A673 (cell line): ENCODE measurements at regions not wholly inside any gene's neighbourhood (a gene's known extent, or its start where the extent isn't known, plus 50 kb on each side); places are given as distances from the start of the nearest gene placed in this dataset.

Source experiments
- BruUV-seq: library from RNA; stranded (reverse); fragments of 400-500 nt; replicated peaks from 2 replicates; lab custom pipeline; 2021; lab: Mats Ljungman, UMichigan
- CTCF ChIA-PET: fragments of 300-600 bp; sonication (Branson Sonifier 250); formaldehyde crosslinking; loops from one replicate; lab custom pipeline; 2022; ENCODE audit warnings: antibody characterized with exemption; lab: Charles Lee
- POLR2A ChIA-PET: fragments of 300-600 bp; sonication (Branson Sonifier 250); formaldehyde crosslinking; loops from one replicate; lab custom pipeline; 2022; ENCODE audit warnings: antibody characterized with exemption; ENCODE audit not compliant: low non-redundant PET; lab: Charles Lee
- DNase-seq: peaks from one replicate; pipeline ENCODE4 v3.0.0-alpha.2; 2015; ENCODE audit warnings: low spot score
- H3K27ac ChIP-seq: fragments of 200-600 bp; sonication (generic); 2 replicates; pipeline ENCODE4 v1.5.1; 2016; ENCODE audit warnings: mixed run types, low read depth, mild to moderate bottlenecking, mixed read lengths, antibody characterized with exemption, low read length; ENCODE audit not compliant: poor library complexity, severe bottlenecking
- H3K27me3 ChIP-seq: fragments of 200-600 bp; sonication (generic); replicated peaks from 2 replicates; pipeline ENCODE4 v1.6.1; 2017; ENCODE audit warnings: mixed run types, low read depth, mild to moderate bottlenecking, mixed read lengths, antibody characterized with exemption, low read length; ENCODE audit not compliant: insufficient read depth, poor library complexity
- H3K36me3 ChIP-seq: fragments of 200-600 bp; sonication (generic); 2 replicates; pipeline ENCODE4 v1.6.1; 2016; ENCODE audit warnings: mixed run types, mild to moderate bottlenecking, mixed read lengths, antibody characterized with exemption, low read length; ENCODE audit not compliant: insufficient read depth, poor library complexity, severe bottlenecking
- H3K4me1 ChIP-seq: fragments of 200-600 bp; sonication (generic); 2 replicates; pipeline ENCODE4 v1.6.1; 2017; ENCODE audit warnings: mixed run types, mild to moderate bottlenecking, mixed read lengths, antibody characterized with exemption, low read length; ENCODE audit not compliant: insufficient read depth, poor library complexity, severe bottlenecking
- H3K4me3 ChIP-seq: fragments of 200-600 bp; sonication (generic); 2 replicates; pipeline ENCODE4 v1.5.1; 2016; ENCODE audit warnings: low read depth, mixed run types, mild to moderate bottlenecking, mixed read lengths, low read length; ENCODE audit not compliant: poor library complexity, severe bottlenecking
- H3K9me3 ChIP-seq: fragments of 200-600 bp; sonication (generic); 2 replicates; pipeline ENCODE4 v1.6.1; 2016; ENCODE audit warnings: mixed run types, low read depth, mild to moderate bottlenecking, mixed read lengths, antibody characterized with exemption, low read length; ENCODE audit not compliant: poor library complexity, severe bottlenecking
- EZH2 ChIP-seq: fragments of 200-600 bp; sonication (generic); IDR thresholded peaks from 2 replicates; pipeline ENCODE4 v1.6.1; 2017; ENCODE audit warnings: borderline replicate concordance, low read depth, mild to moderate bottlenecking, mixed read lengths, antibody characterized with exemption, low read length; ENCODE audit not compliant: poor library complexity, severe bottlenecking
- intact Hi-C: fragments of 100-400 bp; cut with micrococcal nuclease; formaldehyde crosslinking; loops from one replicate; pipeline ENCODE4 v1.10.0; 2022; ENCODE audit not compliant: unreplicated experiment
- TF ChIP-seq, protein P1 (sequence below): fragments of 300-800, 200-600 bp; sonication (generic); conservative IDR thresholded peaks from 2 replicates; pipeline ENCODE4 v1.5.1; 2017; ENCODE audit warnings: low read depth, mild to moderate bottlenecking, antibody characterized with exemption, low read length, moderate library complexity, mixed read lengths

DNA sequence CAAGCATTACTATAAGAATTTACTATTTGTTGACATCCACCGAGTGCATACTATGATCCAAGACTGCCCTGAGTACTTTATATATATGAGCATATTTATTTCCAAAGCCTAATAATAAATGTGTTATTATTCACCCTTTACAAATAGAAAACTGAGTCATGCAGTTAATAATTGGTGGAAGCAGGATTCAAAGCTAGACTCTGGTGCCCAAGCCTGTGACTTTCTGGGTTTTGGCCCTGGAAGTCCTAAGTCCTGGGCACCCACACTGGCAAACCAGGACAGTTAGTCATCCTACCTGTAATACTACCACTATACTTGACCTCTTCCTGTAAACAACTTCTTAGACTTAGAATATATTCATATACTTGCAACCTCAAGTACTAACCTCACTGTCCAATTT is 257.4 kb upstream of the IRX5 start:
- H3K27ac ChIP-seq: no peak overlapping the region
- TF ChIP-seq, protein P1, sequence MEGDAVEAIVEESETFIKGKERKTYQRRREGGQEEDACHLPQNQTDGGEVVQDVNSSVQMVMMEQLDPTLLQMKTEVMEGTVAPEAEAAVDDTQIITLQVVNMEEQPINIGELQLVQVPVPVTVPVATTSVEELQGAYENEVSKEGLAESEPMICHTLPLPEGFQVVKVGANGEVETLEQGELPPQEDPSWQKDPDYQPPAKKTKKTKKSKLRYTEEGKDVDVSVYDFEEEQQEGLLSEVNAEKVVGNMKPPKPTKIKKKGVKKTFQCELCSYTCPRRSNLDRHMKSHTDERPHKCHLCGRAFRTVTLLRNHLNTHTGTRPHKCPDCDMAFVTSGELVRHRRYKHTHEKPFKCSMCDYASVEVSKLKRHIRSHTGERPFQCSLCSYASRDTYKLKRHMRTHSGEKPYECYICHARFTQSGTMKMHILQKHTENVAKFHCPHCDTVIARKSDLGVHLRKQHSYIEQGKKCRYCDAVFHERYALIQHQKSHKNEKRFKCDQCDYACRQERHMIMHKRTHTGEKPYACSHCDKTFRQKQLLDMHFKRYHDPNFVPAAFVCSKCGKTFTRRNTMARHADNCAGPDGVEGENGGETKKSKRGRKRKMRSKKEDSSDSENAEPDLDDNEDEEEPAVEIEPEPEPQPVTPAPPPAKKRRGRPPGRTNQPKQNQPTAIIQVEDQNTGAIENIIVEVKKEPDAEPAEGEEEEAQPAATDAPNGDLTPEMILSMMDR: no peak
- no peak for TF ChIP-seq EZH2
- no TSS peak for BruUV-seq
- no peak overlapping the region for H3K4me3 ChIP-seq
- ChIA-PET POLR2A (no interaction called here), CTCF (no interaction called here)
- DNase-seq: no peak
- H3K4me1 ChIP-seq: no peaks in the 10 kb centered on the region
- intact Hi-C loops: no loop called here
- no peaks in the 10 kb centered on the region for H3K27me3 ChIP-seq
- no peaks in the 10 kb centered on the region for H3K36me3 ChIP-seq
- H3K9me3 ChIP-seq: no peaks in the 10 kb centered on the region

DNA sequence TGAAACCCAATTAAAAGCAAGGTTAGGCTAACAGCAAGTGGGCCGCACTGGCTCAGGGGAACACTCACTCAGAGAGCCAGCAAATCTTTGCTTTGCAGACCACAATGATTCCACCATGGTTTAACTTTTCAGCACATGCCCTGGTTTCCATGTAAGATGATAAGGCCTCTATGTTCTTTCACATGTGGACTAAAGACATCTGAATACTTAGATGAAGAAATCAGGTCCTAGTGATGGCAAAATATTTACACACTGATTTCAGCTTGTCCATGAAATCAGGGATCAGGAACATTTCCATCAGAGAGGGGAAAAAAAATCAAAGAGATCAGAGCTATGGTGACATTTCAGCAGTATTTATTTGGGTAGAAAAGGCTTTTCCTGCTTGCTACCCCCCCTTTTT is 258.2 kb upstream of the IRX5 start:
- no TSS peak for BruUV-seq
- intact Hi-C loops: no loop called here
- no peaks in the 10 kb centered on the region for H3K36me3 ChIP-seq
- no peak for DNase-seq
- no peaks in the 10 kb centered on the region for H3K4me1 ChIP-seq
- ChIA-PET POLR2A (no interaction called here), CTCF (no interaction called here)
- TF ChIP-seq, protein P1: no peak
- TF ChIP-seq EZH2: no peak
- no peaks in the 10 kb centered on the region for H3K27me3 ChIP-seq
- no peak overlapping the region for H3K4me3 ChIP-seq
- H3K9me3 ChIP-seq: no peaks in the 10 kb centered on the region
- H3K27ac ChIP-seq: no peak overlapping the region

DNA sequence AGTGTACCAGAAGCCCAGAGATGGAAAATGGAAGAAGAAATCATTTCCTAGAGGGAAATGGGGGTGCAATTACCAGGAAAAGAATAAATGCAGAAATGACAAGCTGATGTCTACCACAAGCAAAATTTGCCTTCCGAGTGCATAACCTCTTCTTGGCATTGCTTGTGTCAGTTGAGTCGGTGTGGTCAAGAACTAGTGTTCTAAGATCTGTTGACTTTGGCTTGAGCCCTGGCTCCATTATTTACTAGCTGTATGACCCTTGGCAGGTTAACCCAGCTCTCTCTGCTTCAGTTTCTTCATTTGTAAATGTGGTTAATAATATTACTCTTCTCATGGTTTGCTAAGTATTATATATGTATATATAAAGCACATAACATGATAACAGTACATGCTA is 273.0 kb upstream of the IRX5 start:
- TF ChIP-seq, protein P1: no peak
- no peak for TF ChIP-seq EZH2
- peaks cover 20% of the 10 kb centered on the region for H3K4me1 ChIP-seq
- no peaks in the 10 kb centered on the region for H3K36me3 ChIP-seq
- H3K27me3 ChIP-seq: peaks cover 4% of the 10 kb centered on the region
- POLR2A ChIA-PET: no interaction called here
- intact Hi-C loops: no loop called here
- DNase-seq: no peak
- no peak overlapping the region for H3K4me3 ChIP-seq
- H3K27ac ChIP-seq: no peak overlapping the region
- no TSS peak for BruUV-seq
- no peaks in the 10 kb centered on the region for H3K9me3 ChIP-seq
- CTCF ChIA-PET: no interaction called here
